SK-N-SH treated with all-trans-retinoic acid at 6 μM for 48 hours (cell line): ENCODE measurements at regions not wholly inside any gene's neighbourhood (a gene's known extent, or its start where the extent isn't known, plus 50 kb on each side); places are given as distances from the start of the nearest gene placed in this dataset.

Experiments
- ATAC-seq: fragments of 200-7000 bp; cut with Tn5 transposase; 3 replicates; pipeline ENCODE4 v1.9.1; 2020; ENCODE audit warnings: mild to moderate bottlenecking, moderate library complexity
- ARNTL ChIP-seq: fragments of 450-650 bp; formaldehyde crosslinking; IDR thresholded peaks from 2 replicates; pipeline ENCODE4 v1.5.0; 2020; ENCODE audit warnings: low read depth, mild to moderate bottlenecking, moderate library complexity, borderline replicate concordance
- BACH2 ChIP-seq: fragments of 250-450 bp; sonication (Bioruptor Pico); IDR thresholded peaks from 2 replicates; pipeline ENCODE4 v1.9.0; 2021; ENCODE audit warnings: mild to moderate bottlenecking, borderline replicate concordance
- CREB5 ChIP-seq: fragments of 250-450 bp; sonication (Bioruptor Pico); IDR thresholded peaks from 2 replicates; pipeline ENCODE4 v1.5.1; 2020; ENCODE audit warnings: low read depth, mild to moderate bottlenecking, moderate library complexity
- CSDC2 ChIP-seq: fragments of 250-450 bp; sonication (Bioruptor Pico); IDR thresholded peaks from 2 replicates; pipeline ENCODE4 v1.5.0; 2020; ENCODE audit warnings: mild to moderate bottlenecking, moderate library complexity
- CSRNP3 ChIP-seq: fragments of 250-450 bp; sonication (Bioruptor Pico); IDR thresholded peaks from 2 replicates; pipeline ENCODE4 v1.5.1; 2021; ENCODE audit warnings: mild to moderate bottlenecking, moderate library complexity
- ESRRG ChIP-seq: fragments of 250-450 bp; sonication (Bioruptor Pico); IDR thresholded peaks from 2 replicates; pipeline ENCODE4 v1.6.1; 2021; ENCODE audit warnings: mild to moderate bottlenecking
- GLIS3 ChIP-seq: fragments of 250-450 bp; sonication (Bioruptor Pico); IDR thresholded peaks from 2 replicates; pipeline ENCODE4 v1.5.0; 2020; ENCODE audit warnings: mild to moderate bottlenecking, moderate library complexity
- ISL1 ChIP-seq: fragments of 250-450 bp; sonication (Bioruptor Pico); IDR thresholded peaks from 2 replicates; pipeline ENCODE4 v2.1.2; 2022; ENCODE audit warnings: mild to moderate bottlenecking, moderate library complexity
- PATZ1 ChIP-seq: fragments of 250-450 bp; sonication (Bioruptor Pico); IDR thresholded peaks from 2 replicates; pipeline ENCODE4 v1.8.0; 2020; ENCODE audit warnings: mild to moderate bottlenecking, moderate library complexity, borderline replicate concordance
- PPARA ChIP-seq: fragments of 250-450 bp; sonication (Bioruptor Pico); IDR thresholded peaks from 2 replicates; pipeline ENCODE4 v1.5.0; 2020; ENCODE audit warnings: mild to moderate bottlenecking, borderline replicate concordance
- RARB ChIP-seq: fragments of 250-450 bp; sonication (Bioruptor Pico); IDR thresholded peaks from 2 replicates; pipeline ENCODE4 v1.8.0; 2021; ENCODE audit warnings: mild to moderate bottlenecking, moderate library complexity
- SNAI2 ChIP-seq: fragments of 250-450 bp; sonication (Bioruptor Pico); IDR thresholded peaks from 2 replicates; pipeline ENCODE4 v1.5.0; 2020; ENCODE audit warnings: mild to moderate bottlenecking, moderate library complexity
- TCF4 ChIP-seq: fragments of 250-450 bp; sonication (Bioruptor Pico); IDR thresholded peaks from 2 replicates; pipeline ENCODE4 v1.8.0; 2021; ENCODE audit warnings: mild to moderate bottlenecking, moderate library complexity, borderline replicate concordance
- TOX ChIP-seq: fragments of 250-450 bp; sonication (Bioruptor Pico); IDR thresholded peaks from 2 replicates; pipeline ENCODE4 v1.8.0; 2021; ENCODE audit warnings: mild to moderate bottlenecking, moderate library complexity, borderline replicate concordance
- TSHZ2 ChIP-seq: fragments of 250-450 bp; sonication (Bioruptor Pico); IDR thresholded peaks from 2 replicates; pipeline ENCODE4 v1.5.0; 2020; ENCODE audit warnings: mild to moderate bottlenecking, moderate library complexity
- ZC3H10 ChIP-seq: fragments of 250-450 bp; sonication (Bioruptor Pico); IDR thresholded peaks from 2 replicates; pipeline ENCODE4 v1.5.1; 2021; ENCODE audit warnings: mild to moderate bottlenecking, moderate library complexity
- ZFP3 ChIP-seq: fragments of 250-450 bp; sonication (Bioruptor Pico); IDR thresholded peaks from 2 replicates; pipeline ENCODE4 v1.5.0; 2020; ENCODE audit warnings: mild to moderate bottlenecking, moderate library complexity
- ZFP30 ChIP-seq: fragments of 450-650 bp; formaldehyde crosslinking; IDR thresholded peaks from 2 replicates; pipeline ENCODE4 v1.5.0; 2022; ENCODE audit warnings: mild to moderate bottlenecking, moderate library complexity
- ZNF565 ChIP-seq: fragments of 450-650 bp; formaldehyde crosslinking; conservative IDR thresholded peaks from 2 replicates; pipeline ENCODE4 v1.5.0; 2020; ENCODE audit warnings: low read depth, mild to moderate bottlenecking, moderate library complexity
- ZNF70 ChIP-seq: fragments of 450-650 bp; formaldehyde crosslinking; IDR thresholded peaks from 2 replicates; pipeline ENCODE4 v1.5.0; 2020; ENCODE audit warnings: mild to moderate bottlenecking, moderate library complexity
- ZNF8 ChIP-seq: fragments of 450-650 bp; formaldehyde crosslinking; IDR thresholded peaks from 2 replicates; pipeline ENCODE4 v1.5.0; 2020; ENCODE audit warnings: mild to moderate bottlenecking, moderate library complexity

- ATAC-seq = peak; percentile 64
- TF ChIP-seq TCF4 (CRISPR knock-in tag) = no peak
- TF ChIP-seq ESRRG (CRISPR knock-in tag) = no peak
- TF ChIP-seq ZC3H10 = no peak
- no peak for TF ChIP-seq ZNF565 (CRISPR knock-in tag)
- TF ChIP-seq ISL1 (CRISPR knock-in tag) = no peak
- no peak for TF ChIP-seq RARB (CRISPR knock-in tag)
- no peak for TF ChIP-seq CSDC2 (CRISPR knock-in tag)
- TF ChIP-seq ZNF8 (CRISPR knock-in tag) = no peak
- no peak for TF ChIP-seq ARNTL (CRISPR knock-in tag)
- TF ChIP-seq PPARA (CRISPR knock-in tag) = no peak
- no peak for TF ChIP-seq CREB5 (CRISPR knock-in tag)
- TF ChIP-seq GLIS3 (CRISPR knock-in tag) = no peak
- no peak for TF ChIP-seq ZFP3 (CRISPR knock-in tag)
- TF ChIP-seq ZNF70 (CRISPR knock-in tag) = no peak
- TF ChIP-seq SNAI2 = no peak
- TF ChIP-seq ZFP30 (CRISPR knock-in tag) = no peak
- TF ChIP-seq BACH2 (CRISPR knock-in tag) = no peak
- TF ChIP-seq, all 23 proteins: peak for 0
These were observed 68.0 kb upstream of the ATXN3L start for GRCh38 chrX:13387666-13388494.

GRCh38 chrX:13386636-13387035 lies 66.8 kb upstream of the ATXN3L start:
- ATAC-seq = no peak

GRCh38 chrX:13386092-13386491 lies 66.2 kb upstream of the ATXN3L start:
- ATAC-seq = no peak
- TF ChIP-seq PATZ1 (peak; percentile 31; the same call in 1 of the 2 replicates), TOX (CRISPR knock-in tag) (peak; percentile 16; the same call in 1 of the 2 replicates), CSDC2 (CRISPR knock-in tag) (peak; percentile 96), GLIS3 (CRISPR knock-in tag) (no peak)

More at GRCh38 chrX:13386636-13387035, 66.8 kb upstream of the ATXN3L start:
- TF ChIP-seq TSHZ2 (no peak), CSDC2 (CRISPR knock-in tag) (no peak), RARB (CRISPR knock-in tag) (no peak), ARNTL (CRISPR knock-in tag) (no peak), TOX (CRISPR knock-in tag) (no peak), ISL1 (CRISPR knock-in tag) (no peak)

GRCh38 chrX:13383907-13384306 lies 64.1 kb upstream of the ATXN3L start:
- TF ChIP-seq TSHZ2 = no peak
- no peak for TF ChIP-seq BACH2 (CRISPR knock-in tag)
- no peak for TF ChIP-seq RARB (CRISPR knock-in tag)
- no peak for TF ChIP-seq ZNF8 (CRISPR knock-in tag)
- no peak for TF ChIP-seq ZNF565 (CRISPR knock-in tag)
- no peak for TF ChIP-seq GLIS3 (CRISPR knock-in tag)
- TF ChIP-seq ISL1 (CRISPR knock-in tag) = no peak
- no peak for TF ChIP-seq CREB5 (CRISPR knock-in tag)
- no peak for TF ChIP-seq PPARA (CRISPR knock-in tag)
- TF ChIP-seq TCF4 (CRISPR knock-in tag) = no peak
- TF ChIP-seq CSRNP3 (CRISPR knock-in tag) = no peak
- TF ChIP-seq ZFP30 (CRISPR knock-in tag) = no peak
- TF ChIP-seq ZC3H10 = no peak
- ATAC-seq = no peak
